Tibial nerve (tissue), 4 donors: ENCODE measurements at regions not wholly inside any gene's neighbourhood (a gene's known extent, or its start where the extent isn't known, plus 50 kb on each side); places are given as distances from the start of the nearest gene placed in this dataset.

ENCODE experiments used
- EP300 ChIP-seq, 2 donors: sonication (generic); formaldehyde crosslinking; IDR thresholded peaks; one replicate each; pipeline ENCODE4 v1.6.1; 2017; ENCODE audit warnings: antibody characterized with exemption in 2 of 2, mild to moderate bottlenecking in 1 of 2
- POLR2A ChIP-seq, 2 donors: fragments of 450-650 bp; IDR thresholded peaks; one replicate each; pipeline ENCODE4 v1.6.1; 2017; ENCODE audit warnings: antibody characterized with exemption in 2 of 2, mild to moderate bottlenecking in 2 of 2, moderate library complexity in 2 of 2
- TF ChIP-seq, protein P1 (sequence below), 5 experiments: fragments of 200-600 bp in 3 of 5; fragments of 450-650 bp in 2 of 5; sonication (generic) in 3 of 5; IDR thresholded peaks; one replicate each; pipeline ENCODE4 v1.5.1; 2016 to 2019; ENCODE audit warnings: antibody characterized with exemption in 5 of 5, mild to moderate bottlenecking in 3 of 5, moderate library complexity in 2 of 5

DNA sequence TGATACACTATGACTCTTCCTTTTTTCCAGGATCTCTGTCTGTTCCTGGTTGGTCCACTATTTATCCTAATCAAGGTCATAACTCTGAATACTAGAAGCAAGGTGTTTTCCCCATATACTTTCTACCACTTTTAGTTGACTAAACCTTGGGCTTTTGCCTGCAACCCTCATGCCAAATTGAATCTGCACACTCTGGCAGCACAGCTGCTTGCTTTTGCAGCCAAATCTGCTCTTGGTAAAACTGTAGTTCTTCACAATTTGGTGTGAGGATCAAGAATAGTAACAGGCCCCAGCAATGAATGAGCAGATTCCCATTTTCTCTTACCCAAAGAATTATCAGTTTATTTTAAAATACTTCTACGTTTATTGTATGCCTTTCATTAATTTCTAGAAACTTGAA lies 586.5 kb upstream of the CNTN5 start:
- TF ChIP-seq POLR2A (IDR thresholded peaks at IDR 0.05) (no peak), EP300 (IDR thresholded peaks at IDR 0.05) (no peak)
- TF ChIP-seq, protein P1, sequence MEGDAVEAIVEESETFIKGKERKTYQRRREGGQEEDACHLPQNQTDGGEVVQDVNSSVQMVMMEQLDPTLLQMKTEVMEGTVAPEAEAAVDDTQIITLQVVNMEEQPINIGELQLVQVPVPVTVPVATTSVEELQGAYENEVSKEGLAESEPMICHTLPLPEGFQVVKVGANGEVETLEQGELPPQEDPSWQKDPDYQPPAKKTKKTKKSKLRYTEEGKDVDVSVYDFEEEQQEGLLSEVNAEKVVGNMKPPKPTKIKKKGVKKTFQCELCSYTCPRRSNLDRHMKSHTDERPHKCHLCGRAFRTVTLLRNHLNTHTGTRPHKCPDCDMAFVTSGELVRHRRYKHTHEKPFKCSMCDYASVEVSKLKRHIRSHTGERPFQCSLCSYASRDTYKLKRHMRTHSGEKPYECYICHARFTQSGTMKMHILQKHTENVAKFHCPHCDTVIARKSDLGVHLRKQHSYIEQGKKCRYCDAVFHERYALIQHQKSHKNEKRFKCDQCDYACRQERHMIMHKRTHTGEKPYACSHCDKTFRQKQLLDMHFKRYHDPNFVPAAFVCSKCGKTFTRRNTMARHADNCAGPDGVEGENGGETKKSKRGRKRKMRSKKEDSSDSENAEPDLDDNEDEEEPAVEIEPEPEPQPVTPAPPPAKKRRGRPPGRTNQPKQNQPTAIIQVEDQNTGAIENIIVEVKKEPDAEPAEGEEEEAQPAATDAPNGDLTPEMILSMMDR (IDR thresholded peaks at IDR 0.05), result no peak
